Naive B cell (primary cell): ENCODE measurements at regions not wholly inside any gene's neighbourhood (a gene's known extent, or its start where the extent isn't known, plus 50 kb on each side); places are given as distances from the start of the nearest gene placed in this dataset.

Experiments
- ATAC-seq, 2 donors: fragments of 150-1000 bp; cut with Tn5 transposase; 2 replicates each; pipeline ENCODE4 v1.10.0; 2021; ENCODE audit warnings: low read depth in 2 of 2, mild to moderate bottlenecking in 2 of 2, moderate library complexity in 2 of 2
- DNase-seq: peaks from one replicate; pipeline ENCODE4 v3.0.0; 2022
- H3K27ac Mint-ChIP-seq, 6 donors: one replicate each; pipeline ENCODE4 v1.8.0; 2020 to 2022; ENCODE audit warnings: mild to moderate bottlenecking in 6 of 6, mixed read lengths in 6 of 6, moderate library complexity in 5 of 6, inconsistent platforms in 2 of 6
- H3K27me3 Mint-ChIP-seq, 3 donors: one replicate each; pipeline ENCODE4 v1.8.0; 2021 to 2022; ENCODE audit warnings: mixed read lengths in 3 of 3, mild to moderate bottlenecking in 1 of 3
- H3K36me3 Mint-ChIP-seq, 2 donors: one replicate each; pipeline ENCODE4 v1.8.0; 2020 to 2022; ENCODE audit warnings: mixed read lengths in 2 of 2, inconsistent platforms in 1 of 2, mild to moderate bottlenecking in 1 of 2
- H3K4me1 Mint-ChIP-seq, 3 donors: one replicate each; pipeline ENCODE4 v1.8.0; 2020 to 2022; ENCODE audit warnings: mixed read lengths in 3 of 3, inconsistent platforms in 1 of 3, mild to moderate bottlenecking in 1 of 3, moderate library complexity in 1 of 3
- H3K4me3 Mint-ChIP-seq, 8 donors: one replicate each; pipeline ENCODE4 v1.8.0; 2020 to 2022; ENCODE audit warnings: mild to moderate bottlenecking in 8 of 8, mixed read lengths in 8 of 8, moderate library complexity in 8 of 8, inconsistent platforms in 2 of 8
- H3K9me3 Mint-ChIP-seq, 7 donors: one replicate each; pipeline ENCODE4 v1.8.0; 2020 to 2022; ENCODE audit warnings: mixed read lengths in 7 of 7, mild to moderate bottlenecking in 5 of 7, inconsistent platforms in 2 of 7, moderate library complexity in 1 of 7

DNA sequence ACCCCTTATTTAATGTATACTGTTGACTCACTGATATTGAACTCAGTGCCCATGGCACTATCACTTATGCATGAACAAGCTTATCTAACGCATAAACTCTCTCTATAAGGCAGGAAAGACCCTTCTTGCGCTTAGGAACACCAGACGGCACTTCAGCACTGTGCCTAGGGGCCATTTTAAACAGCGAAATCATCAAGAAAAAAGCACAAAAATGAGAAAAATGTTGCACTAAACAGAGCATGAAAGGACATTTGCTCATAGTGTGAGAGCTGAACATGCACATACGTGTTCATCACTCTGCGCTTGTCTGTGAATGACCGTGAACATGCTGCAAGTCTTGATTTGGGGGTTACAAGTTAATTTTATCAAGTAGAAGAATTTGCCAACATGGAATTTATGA, 109.6 kb downstream of the WDR11 start:
- no peaks in the 10 kb centered on the region for H3K36me3 Mint-ChIP-seq
- no peak overlapping the region for H3K4me3 Mint-ChIP-seq
- no peak overlapping the region for H3K27ac Mint-ChIP-seq
- DNase-seq = no peak
- H3K27me3 Mint-ChIP-seq = peaks cover 8 to 19% (median 17%) of the 10 kb centered on the region in 3 donors
- no peak for ATAC-seq
- no peaks in the 10 kb centered on the region for H3K4me1 Mint-ChIP-seq
- peaks cover 0 to 4% (median 0%) of the 10 kb centered on the region in 7 donors for H3K9me3 Mint-ChIP-seq

DNA sequence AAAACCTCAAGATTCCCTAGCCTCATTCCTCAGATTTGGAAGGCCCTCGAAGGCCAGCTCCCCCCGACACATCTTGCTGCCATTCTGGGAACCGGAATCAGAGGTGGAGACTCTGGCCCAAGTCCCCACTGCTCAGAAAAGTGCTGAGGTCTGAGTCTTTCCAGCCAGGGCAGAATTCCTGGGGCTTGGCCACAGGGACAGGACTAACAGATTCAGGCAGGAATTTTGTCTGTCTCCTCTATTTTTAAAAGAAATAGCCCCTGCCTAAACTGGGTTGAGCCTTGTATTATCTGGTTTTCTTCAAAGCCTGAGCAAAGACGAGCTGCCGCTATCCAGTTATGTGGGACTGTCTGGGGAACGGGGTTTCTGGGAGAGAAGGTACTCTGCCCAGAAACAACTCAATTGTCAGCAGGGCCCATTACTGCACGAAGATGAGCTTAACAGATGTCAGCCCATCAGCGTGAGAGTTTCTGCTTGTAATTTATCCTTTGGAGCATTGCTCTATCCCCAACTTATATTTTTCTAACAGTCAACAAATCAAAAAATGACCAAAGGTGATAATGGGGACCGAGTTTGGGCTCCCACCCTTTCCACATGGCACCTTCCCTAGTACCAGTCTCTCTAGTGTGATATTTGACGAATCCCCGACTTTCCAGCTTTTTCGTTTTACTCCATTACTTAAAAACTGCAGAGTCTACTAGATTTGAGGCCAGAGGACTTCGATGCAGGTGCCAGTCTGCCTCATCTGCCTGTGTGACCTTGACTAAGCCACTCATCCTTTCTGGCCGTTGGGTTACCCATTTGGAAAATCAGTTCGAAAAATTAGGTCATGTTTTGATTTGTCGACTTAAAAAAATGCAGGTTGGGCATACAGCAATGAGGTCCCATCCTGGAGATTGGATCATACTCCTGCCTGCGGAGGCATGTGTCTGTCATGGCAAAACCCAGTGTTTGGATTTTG, 110.9 kb downstream of the WDR11 start:
- DNase-seq (no peak), ATAC-seq (no peak)
- Mint-ChIP-seq H3K27ac (no peak overlapping the region), H3K9me3 (peaks cover 0 to 3% (median 0%) of the 10 kb centered on the region in 7 donors), H3K4me3 (no peak overlapping the region), H3K36me3 (no peaks in the 10 kb centered on the region), H3K4me1 (no peaks in the 10 kb centered on the region), H3K27me3 (peaks cover 12 to 15% (median 14%) of the 10 kb centered on the region in 3 donors)

DNA sequence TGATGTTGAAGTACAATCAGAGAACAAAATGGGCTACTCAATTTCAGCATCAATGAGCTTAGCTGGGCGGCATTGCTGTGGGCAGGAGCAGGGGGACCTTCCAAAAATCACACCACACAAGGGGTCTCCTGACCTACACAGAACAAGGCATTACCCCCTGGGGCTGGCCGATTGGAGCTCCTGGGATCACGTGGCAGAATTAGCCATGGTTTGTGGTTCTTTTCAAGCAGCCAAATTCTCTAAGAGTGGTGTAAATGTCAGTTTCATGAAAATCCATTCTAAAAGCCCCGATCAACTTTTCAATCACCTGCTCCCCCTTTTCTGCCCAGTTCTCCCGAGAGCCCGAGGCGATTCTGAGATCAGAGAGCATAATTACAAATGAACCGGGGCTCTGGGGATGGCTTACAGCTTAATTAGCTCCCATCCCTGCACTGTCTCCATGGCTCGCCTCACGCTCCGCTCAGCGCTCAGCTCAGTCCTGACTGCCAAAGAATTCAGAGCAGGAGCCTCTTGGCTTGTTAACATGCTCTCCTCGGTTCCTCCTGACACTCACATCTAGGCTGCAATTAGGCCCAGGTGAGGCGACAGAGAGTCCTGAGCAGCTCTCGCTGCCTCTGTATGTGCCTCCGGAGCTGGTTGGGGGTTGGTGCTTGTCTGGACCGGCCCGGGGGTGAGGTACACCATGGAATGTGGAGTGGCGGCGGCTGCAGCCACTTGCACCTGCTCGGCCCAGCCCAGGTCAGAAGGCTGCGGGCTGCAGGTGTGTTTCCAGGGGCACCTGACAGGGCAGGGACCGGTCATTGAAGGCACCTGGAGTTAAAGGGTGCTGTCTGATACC, 111.8 kb downstream of the WDR11 start:
- peaks cover 14 to 21% (median 17%) of the 10 kb centered on the region in 3 donors for H3K27me3 Mint-ChIP-seq
- H3K4me1 Mint-ChIP-seq = no peaks in the 10 kb centered on the region
- no peaks in the 10 kb centered on the region for H3K36me3 Mint-ChIP-seq
- H3K9me3 Mint-ChIP-seq = peaks cover 0 to 3% (median 0%) of the 10 kb centered on the region in 7 donors
- ATAC-seq (no peak), DNase-seq (no peak)
- no peak overlapping the region for H3K27ac Mint-ChIP-seq
- H3K4me3 Mint-ChIP-seq = no peak overlapping the region

DNA sequence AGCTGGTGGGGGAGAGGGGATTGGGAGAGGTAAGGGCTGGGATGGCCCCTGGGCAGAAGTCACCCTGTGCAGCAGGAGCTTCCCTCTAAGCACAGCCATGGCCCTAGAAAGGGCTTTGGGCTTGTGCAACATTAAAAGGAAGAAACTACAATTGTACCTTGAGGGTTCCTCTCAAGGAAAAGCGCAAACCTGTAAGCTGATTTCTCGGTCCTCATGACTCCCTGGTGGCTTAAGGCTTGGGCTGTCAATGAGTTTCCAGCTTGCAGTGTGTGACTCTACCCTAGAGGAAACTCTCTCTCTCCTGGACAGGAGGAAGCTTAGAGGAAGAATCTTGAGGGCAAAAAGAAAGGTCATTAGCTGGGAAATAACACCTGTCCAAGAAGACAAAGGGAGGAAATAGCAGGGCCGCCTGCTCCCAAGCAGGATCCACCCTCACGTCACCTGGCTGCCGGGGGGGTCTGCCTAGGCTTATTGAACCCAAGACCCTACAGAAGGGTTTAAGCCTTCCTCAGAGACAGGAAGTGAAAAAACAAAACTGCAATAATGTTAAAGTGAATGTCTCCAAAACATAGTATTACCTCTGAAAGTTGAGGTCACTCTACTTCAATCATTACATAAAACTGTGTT, 112.5 kb downstream of the WDR11 start:
- DNase-seq (no peak), ATAC-seq (no peak)
- H3K4me1 Mint-ChIP-seq = no peaks in the 10 kb centered on the region
- H3K4me3 Mint-ChIP-seq = no peak overlapping the region
- H3K27ac Mint-ChIP-seq = no peak overlapping the region
- peaks cover 0 to 6% (median 2%) of the 10 kb centered on the region in 7 donors for H3K9me3 Mint-ChIP-seq
- H3K27me3 Mint-ChIP-seq = peaks cover 14 to 23% (median 19%) of the 10 kb centered on the region in 3 donors
- no peaks in the 10 kb centered on the region for H3K36me3 Mint-ChIP-seq

DNA sequence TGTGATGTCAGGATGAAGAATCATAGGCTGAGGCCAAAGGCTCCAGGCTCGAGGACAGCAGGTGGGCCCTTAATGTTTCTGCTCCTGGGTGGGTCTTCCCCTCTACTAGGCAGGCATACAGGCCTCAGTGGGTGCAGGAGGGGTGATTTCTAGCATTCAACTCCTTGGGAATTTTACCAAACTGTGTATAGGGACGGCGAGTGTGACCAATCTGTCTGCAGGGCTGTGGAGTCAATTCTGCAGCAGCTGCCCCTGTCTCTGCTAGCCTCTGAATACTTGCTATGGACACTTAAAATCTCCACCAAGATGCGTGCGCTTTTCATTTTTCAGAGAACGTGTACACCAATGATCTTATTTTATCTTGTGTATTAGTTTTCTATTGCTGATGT, 115.5 kb downstream of the WDR11 start:
- Mint-ChIP-seq H3K4me3 (no peak overlapping the region), H3K36me3 (no peaks in the 10 kb centered on the region), H3K27ac (no peak overlapping the region), H3K9me3 (peaks cover 2 to 16% (median 3%) of the 10 kb centered on the region in 7 donors), H3K4me1 (no peaks in the 10 kb centered on the region), H3K27me3 (peaks cover 4 to 22% (median 20%) of the 10 kb centered on the region in 3 donors)
- ATAC-seq (no peak), DNase-seq (no peak)

DNA sequence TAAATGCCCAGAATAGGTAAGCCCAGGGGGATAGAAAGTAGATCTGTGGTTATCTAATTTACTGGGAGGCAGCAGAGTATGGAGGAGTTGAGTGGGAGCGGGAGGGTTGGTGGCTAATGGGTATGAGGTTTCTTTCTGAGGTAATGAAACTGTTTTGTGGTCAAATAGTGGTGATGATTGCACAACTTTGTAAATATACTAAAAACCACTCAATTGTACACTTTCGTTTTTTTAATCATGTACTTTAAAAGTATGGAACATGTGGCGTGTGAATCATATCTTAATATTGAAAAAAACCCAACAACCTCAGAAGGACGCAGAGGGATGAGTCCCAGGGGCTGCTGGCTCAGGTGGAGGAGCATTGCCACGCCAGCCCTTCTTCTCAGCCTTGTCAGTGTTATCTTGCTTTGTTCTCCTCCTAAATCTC, 118.1 kb downstream of the WDR11 start:
- no peaks in the 10 kb centered on the region for H3K4me1 Mint-ChIP-seq
- H3K4me3 Mint-ChIP-seq = no peak overlapping the region
- ATAC-seq = no peak
- H3K27ac Mint-ChIP-seq = no peak overlapping the region
- peaks cover 12 to 22% (median 17%) of the 10 kb centered on the region in 3 donors for H3K27me3 Mint-ChIP-seq
- H3K36me3 Mint-ChIP-seq = no peaks in the 10 kb centered on the region
- no peak for DNase-seq
- peaks cover 3 to 32% (median 7%) of the 10 kb centered on the region in 7 donors for H3K9me3 Mint-ChIP-seq

DNA sequence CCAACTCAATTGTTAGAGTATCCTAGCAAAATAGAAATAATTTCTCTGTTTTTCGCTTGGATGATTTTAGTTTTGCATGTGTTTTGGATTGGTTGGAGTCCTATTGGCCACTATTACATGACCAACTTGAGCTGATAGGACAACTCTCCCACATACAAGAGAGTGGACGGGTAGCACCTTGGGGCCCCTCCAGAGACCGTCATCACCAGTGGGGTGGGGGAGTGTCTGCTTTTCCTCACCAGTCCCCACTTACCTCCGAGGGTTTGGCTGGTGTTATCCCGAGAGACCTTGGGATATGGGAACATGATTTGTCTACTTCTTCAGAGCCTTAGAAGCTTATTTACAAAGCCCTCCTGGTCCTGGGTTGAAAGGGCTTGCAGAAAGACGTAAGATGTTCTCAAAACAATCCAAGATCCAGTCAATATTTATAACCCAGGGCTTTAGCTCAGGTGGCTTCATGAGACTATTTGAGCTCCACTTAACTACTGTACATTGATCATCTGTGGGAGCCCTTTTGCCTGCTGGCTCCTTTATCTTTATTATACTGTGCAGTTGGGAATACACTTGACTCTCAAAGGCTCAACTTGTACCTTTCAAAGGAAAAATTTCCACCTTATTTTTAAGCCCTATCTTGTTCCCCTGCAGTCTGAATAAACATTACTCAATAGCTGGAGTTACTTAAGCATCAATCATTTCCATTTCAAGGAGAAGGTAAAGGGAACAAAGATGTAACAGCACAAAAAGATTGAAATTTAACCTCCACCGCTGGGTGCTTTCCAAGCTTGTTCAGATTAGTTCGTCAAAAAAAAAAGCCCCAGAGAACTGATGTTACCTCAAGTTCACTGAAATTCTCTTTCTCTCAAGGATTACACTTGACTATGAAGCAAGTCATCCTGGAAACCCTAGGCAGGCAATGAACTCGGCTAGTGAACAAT, 119.7 kb downstream of the WDR11 start:
- peaks cover 22 to 34% (median 27%) of the 10 kb centered on the region in 3 donors for H3K27me3 Mint-ChIP-seq
- H3K4me3 Mint-ChIP-seq = no peak overlapping the region
- DNase-seq = no peak
- H3K4me1 Mint-ChIP-seq = no peaks in the 10 kb centered on the region
- ATAC-seq = no peak
- no peaks in the 10 kb centered on the region for H3K36me3 Mint-ChIP-seq
- peaks cover 10 to 44% (median 12%) of the 10 kb centered on the region in 7 donors for H3K9me3 Mint-ChIP-seq
- no peak overlapping the region for H3K27ac Mint-ChIP-seq

DNA sequence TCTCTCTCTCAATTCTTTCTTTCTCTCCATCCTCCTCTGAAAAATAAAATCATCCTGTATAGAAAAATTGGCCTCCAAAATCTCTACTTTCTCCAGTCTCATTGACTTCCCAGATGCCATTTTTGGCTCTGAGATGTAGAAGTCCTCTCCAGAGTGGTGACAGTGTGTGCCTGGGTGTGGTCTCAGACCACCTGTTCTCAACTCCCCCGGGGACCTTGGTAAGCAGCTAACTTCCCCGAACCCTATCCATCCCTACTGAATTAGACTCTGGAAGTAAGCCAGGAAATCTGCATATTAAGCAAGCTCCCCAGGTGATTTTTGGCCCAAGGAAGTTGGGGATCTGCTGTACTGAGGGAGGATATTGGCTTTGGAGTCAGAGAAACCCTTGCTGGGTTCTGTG, 120.5 kb downstream of the WDR11 start:
- Mint-ChIP-seq H3K36me3 (no peaks in the 10 kb centered on the region), H3K4me1 (no peaks in the 10 kb centered on the region), H3K27me3 (peaks cover 30 to 42% (median 34%) of the 10 kb centered on the region in 3 donors), H3K4me3 (no peak overlapping the region), H3K9me3 (peaks cover 10 to 44% (median 13%) of the 10 kb centered on the region in 7 donors), H3K27ac (no peak overlapping the region)
- ATAC-seq (no peak), DNase-seq (no peak)

DNA sequence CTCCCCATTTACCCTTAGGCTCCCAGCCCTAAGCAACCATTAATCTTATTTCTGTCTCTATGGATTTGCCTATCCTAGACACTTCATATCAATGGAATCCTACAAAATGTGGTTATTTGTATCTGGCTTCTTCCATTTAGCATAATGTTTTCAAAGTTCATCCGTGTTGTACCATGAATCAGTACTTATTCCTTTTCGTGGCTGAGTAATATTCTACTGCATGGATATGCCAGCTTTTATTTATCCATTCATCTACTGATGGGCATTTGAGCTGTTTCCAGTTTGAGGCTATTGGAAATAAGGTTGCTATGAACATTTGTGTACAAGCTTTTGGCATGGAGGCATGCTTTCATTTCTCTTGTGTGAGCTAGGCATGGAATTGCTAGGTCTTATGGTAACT, 121.1 kb downstream of the WDR11 start:
- Mint-ChIP-seq H3K27me3 (peaks cover 32 to 41% (median 33%) of the 10 kb centered on the region in 3 donors), H3K9me3 (peaks cover 11 to 44% (median 13%) of the 10 kb centered on the region in 7 donors)

DNA sequence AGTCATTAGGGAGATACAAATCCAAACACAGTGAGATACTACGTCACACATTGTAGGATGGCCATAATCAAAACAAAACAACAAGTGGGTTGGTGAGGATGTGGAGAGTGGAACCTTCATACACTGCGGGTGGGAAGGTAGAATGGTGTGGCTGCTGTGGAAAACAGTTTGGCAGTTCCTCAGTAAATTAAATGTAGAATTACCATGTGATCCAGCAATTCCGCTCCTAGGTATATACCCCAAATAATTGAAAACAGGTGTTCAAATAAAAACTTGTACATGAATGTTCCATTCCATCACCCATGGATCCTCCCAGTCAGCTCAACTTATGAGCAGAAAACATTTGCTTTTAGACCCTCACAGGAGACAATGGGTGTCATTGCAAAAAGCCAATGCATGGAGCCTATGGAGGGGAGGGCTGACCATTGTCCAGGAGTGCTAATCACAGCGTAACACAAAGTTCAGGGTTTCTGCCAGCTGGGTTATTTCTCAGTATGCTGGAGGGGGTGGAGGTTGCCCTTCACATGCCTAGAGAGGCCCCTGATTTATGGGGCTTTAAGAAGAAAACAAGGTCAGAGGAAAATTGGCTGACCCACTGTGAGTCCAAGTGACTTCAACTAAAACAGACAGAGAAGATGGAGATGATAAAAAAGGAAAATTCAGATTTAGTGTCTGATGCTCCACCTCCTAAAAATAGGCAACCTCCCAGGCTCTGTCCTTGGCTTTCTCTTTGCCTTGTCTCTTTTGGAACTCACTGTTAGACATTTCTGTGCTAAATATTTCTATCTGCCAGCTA, 124.1 kb downstream of the WDR11 start:
- ATAC-seq (no peak), DNase-seq (no peak)
- Mint-ChIP-seq H3K9me3 (peaks cover 7 to 28% (median 13%) of the 10 kb centered on the region in 7 donors), H3K27ac (no peak overlapping the region), H3K36me3 (no peaks in the 10 kb centered on the region), H3K27me3 (peaks cover 40 to 47% (median 42%) of the 10 kb centered on the region in 3 donors), H3K4me3 (no peak overlapping the region), H3K4me1 (peaks cover 0 to 7% (median 0%) of the 10 kb centered on the region in 3 donors)

More for the DNA sequence above, 121.1 kb downstream of the WDR11 start:
- Mint-ChIP-seq H3K27ac (no peak overlapping the region), H3K4me3 (no peak overlapping the region), H3K36me3 (no peaks in the 10 kb centered on the region), H3K4me1 (no peaks in the 10 kb centered on the region)
- no peak for ATAC-seq
- DNase-seq = no peak

DNA sequence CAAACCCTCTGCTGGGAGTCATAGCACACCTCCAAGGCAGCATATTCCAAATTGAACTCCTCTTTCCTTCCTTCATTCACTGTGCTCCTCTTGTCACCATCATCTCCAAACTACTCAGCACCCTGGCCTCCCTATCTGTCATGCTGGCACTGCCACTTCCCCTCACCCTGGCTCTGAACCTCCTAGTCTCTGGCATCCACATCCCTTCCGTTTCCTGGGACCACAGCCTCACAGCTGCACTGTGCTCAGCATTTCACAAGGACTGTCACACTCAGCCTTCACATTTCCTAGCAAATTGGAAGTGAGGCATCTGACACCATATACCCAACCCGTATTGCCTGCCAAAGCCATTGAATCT, 124.7 kb downstream of the WDR11 start:
- Mint-ChIP-seq H3K27me3 (peaks cover 46 to 48% (median 48%) of the 10 kb centered on the region in 3 donors), H3K36me3 (no peaks in the 10 kb centered on the region), H3K9me3 (peaks cover 7 to 28% (median 13%) of the 10 kb centered on the region in 7 donors), H3K27ac (peak overlapping the region in 2 of 6 donors; percentile 52 to 86), H3K4me3 (no peak overlapping the region), H3K4me1 (peaks cover 0 to 7% (median 0%) of the 10 kb centered on the region in 3 donors)
- no peak for ATAC-seq
- no peak for DNase-seq

DNA sequence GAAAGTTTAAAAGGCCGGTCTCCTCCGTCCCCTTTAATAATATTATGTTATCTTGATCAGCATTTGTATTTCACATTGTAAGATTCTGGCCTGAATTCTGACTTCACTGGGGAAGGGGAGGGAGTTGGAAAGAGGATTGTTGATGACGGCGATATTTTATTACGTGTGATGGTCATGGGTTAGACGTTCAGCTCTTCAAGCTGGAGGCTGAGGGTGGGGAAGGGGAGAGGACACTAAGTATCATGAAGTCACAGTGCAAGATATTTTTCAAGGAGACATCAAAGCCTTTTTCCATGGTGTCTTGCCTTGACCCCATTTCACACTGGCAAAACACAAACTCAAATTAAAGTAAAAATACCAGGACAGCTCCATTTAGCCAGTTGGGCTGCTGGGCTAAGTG, 126.7 kb downstream of the WDR11 start:
- DNase-seq (no peak), ATAC-seq (no peak)
- peaks cover 0 to 7% (median 0%) of the 10 kb centered on the region in 3 donors for H3K4me1 Mint-ChIP-seq
- peaks cover 58 to 66% (median 62%) of the 10 kb centered on the region in 3 donors for H3K27me3 Mint-ChIP-seq
- peaks cover 7 to 26% (median 12%) of the 10 kb centered on the region in 7 donors for H3K9me3 Mint-ChIP-seq
- no peak overlapping the region for H3K4me3 Mint-ChIP-seq
- no peak overlapping the region for H3K27ac Mint-ChIP-seq
- H3K36me3 Mint-ChIP-seq = no peaks in the 10 kb centered on the region
